GM12891 (cell line): ENCODE measurements at regions not wholly inside any gene's neighbourhood (a gene's known extent, or its start where the extent isn't known, plus 50 kb on each side); places are given as distances from the start of the nearest gene placed in this dataset.

Experiments
- POLR2A ChIP-seq: IDR thresholded peaks from 2 replicates; pipeline ENCODE4 v1.6.1; 2011; ENCODE audit warnings: low read depth, low read length, control low read depth
- SPI1 ChIP-seq: IDR thresholded peaks from 2 replicates; pipeline ENCODE4 v1.6.1; 2011; ENCODE audit warnings: low read depth, low read length, control low read depth

DNA sequence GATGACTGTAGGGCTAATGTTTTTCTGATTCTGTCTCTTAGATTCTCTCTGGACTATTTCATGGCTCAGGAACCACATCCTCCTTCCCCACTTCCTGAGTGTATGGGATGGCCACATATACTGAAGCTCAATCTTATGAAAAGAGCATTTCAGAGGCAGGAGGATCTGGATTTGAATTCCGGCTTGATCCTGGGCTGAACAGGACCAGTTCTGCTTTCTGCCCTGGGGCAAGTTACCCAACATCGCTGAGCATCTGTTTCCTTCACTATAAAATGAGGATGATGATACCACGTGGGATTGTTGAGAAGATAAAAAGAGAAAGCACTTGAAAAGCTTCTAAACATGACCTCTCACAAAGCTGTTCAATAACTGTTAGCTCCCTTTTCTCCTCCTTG lies 168.4 kb upstream of the TNFAIP3 start:
- TF ChIP-seq POLR2A = no peak
- TF ChIP-seq SPI1 = peak; percentile 65
